ENCODE measurements at regions not wholly inside any gene's neighbourhood (a gene's known extent, or its start where the extent isn't known, plus 50 kb on each side); places are given as distances from the start of the nearest gene placed in this dataset.

- no peaks in the 10 kb centered on the region for H3K27me3 ChIP-seq (ENCODE audit: control insufficient read depth, insufficient read depth, low read length)
- TF ChIP-seq CTCF (IDR thresholded peaks at IDR 0.05; ENCODE audit: insufficient read depth, low read length, poor library complexity, severe bottlenecking) = no peak
- no peak overlapping the region for H3K4me3 ChIP-seq (ENCODE audit: low read depth, low read length)
- H3K36me3 ChIP-seq (ENCODE audit: control insufficient read depth, insufficient read depth, low read length) = no peaks in the 10 kb centered on the region
- no peak for DNase-seq (ENCODE audit: low read depth)
These were observed 328.4 kb upstream of the CNR1 start for GRCh38 chr6:88494401-88495140.

- Histone ChIP-seq H3K4me3 (ENCODE audit: low read depth, low read length) (no peak overlapping the region), H3K27me3 (ENCODE audit: control insufficient read depth, insufficient read depth, low read length) (no peaks in the 10 kb centered on the region)
- DNase-seq (ENCODE audit: low read depth) = no peak
These were observed 327.6 kb upstream of the CNR1 start for GRCh38 chr6:88493717-88494116.

GRCh38 chr6:88492824-88493223 lies 326.7 kb upstream of the CNR1 start:
- Histone ChIP-seq H3K4me3 (ENCODE audit: low read depth, low read length) (no peak overlapping the region), H3K36me3 (ENCODE audit: control insufficient read depth, insufficient read depth, low read length) (no peaks in the 10 kb centered on the region), H3K27me3 (ENCODE audit: control insufficient read depth, insufficient read depth, low read length) (no peaks in the 10 kb centered on the region)
- TF ChIP-seq CTCF (IDR thresholded peaks at IDR 0.05; ENCODE audit: insufficient read depth, low read length, poor library complexity, severe bottlenecking) = peak; percentile 49
- no peak for DNase-seq (ENCODE audit: low read depth)

More at GRCh38 chr6:88493717-88494116, 327.6 kb upstream of the CNR1 start:
- TF ChIP-seq CTCF (IDR thresholded peaks at IDR 0.05; ENCODE audit: insufficient read depth, low read length, poor library complexity, severe bottlenecking) = no peak
- no peaks in the 10 kb centered on the region for H3K36me3 ChIP-seq (ENCODE audit: control insufficient read depth, insufficient read depth, low read length)

- no peak for TF ChIP-seq CTCF (IDR thresholded peaks at IDR 0.05; ENCODE audit: insufficient read depth, low read length, poor library complexity, severe bottlenecking)
- DNase-seq (ENCODE audit: low read depth) = no peak
- H3K36me3 ChIP-seq (ENCODE audit: control insufficient read depth, insufficient read depth, low read length) = no peaks in the 10 kb centered on the region
These were observed 326.1 kb upstream of the CNR1 start for GRCh38 chr6:88492241-88492640.

GRCh38 chr6:88491266-88491880 lies 325.2 kb upstream of the CNR1 start:
- Histone ChIP-seq H3K27me3 (ENCODE audit: control insufficient read depth, insufficient read depth, low read length) (no peaks in the 10 kb centered on the region), H3K36me3 (ENCODE audit: control insufficient read depth, insufficient read depth, low read length) (no peaks in the 10 kb centered on the region), H3K4me3 (ENCODE audit: low read depth, low read length) (no peak overlapping the region)
- TF ChIP-seq CTCF (IDR thresholded peaks at IDR 0.05; ENCODE audit: insufficient read depth, low read length, poor library complexity, severe bottlenecking) = no peak
- DNase-seq (ENCODE audit: low read depth) = no peak

More at GRCh38 chr6:88492241-88492640, 326.1 kb upstream of the CNR1 start:
- Histone ChIP-seq H3K27me3 (ENCODE audit: control insufficient read depth, insufficient read depth, low read length) (no peaks in the 10 kb centered on the region), H3K4me3 (ENCODE audit: low read depth, low read length) (no peak overlapping the region)

All from kidney epithelial cell (primary cell).